ENCODE measurements at regions not wholly inside any gene's neighbourhood (a gene's known extent, or its start where the extent isn't known, plus 50 kb on each side); places are given as distances from the start of the nearest gene placed in this dataset.

- Histone ChIP-seq H3K9me3 (no peaks in the 10 kb centered on the region; the same call in 2 of the 3 replicates), H3K4me1 (no peaks in the 10 kb centered on the region), H3K4me3 (no peak overlapping the region), H3K4me2 (no peak overlapping the region), H3K27ac (no peak overlapping the region)
- no peak for ATAC-seq
- WGBS (ENCODE audit: missing lambda C conversion rate): 72% methylated on average over 22 of the region's 23 CpGs
- no peak for FAIRE-seq
- ChIA-PET CTCF (interaction anchor here (1.0 to 1.6 kb wide), 3 partner anchors 9 to 32 kb away, joined by 3 to 6 read pairs (median 5); no protein-coding TSS in a partner anchor), POLR2A (no interaction called here)
- no peak for DNase-seq (ENCODE audit: low read depth in 1 of 2, low spot score in 1 of 2)
- TF ChIP-seq CHD4 (IDR thresholded peaks at IDR 0.05; ENCODE audit: borderline replicate concordance) (no peak), MAFK (IDR thresholded peaks at IDR 0.05; ENCODE audit: partially characterized antibody) (peak; percentile 74)
Measured at GRCh38 chr15:29207027-29207757, 62.4 kb downstream of the NSMCE3 start.

GRCh38 chr15:29205186-29205585, 64.4 kb downstream of the NSMCE3 start:
- Histone ChIP-seq H3K27ac (no peak overlapping the region), H3K9me3 (no peaks in the 10 kb centered on the region), H3K4me2 (no peak overlapping the region), H3K4me3 (no peak overlapping the region), H3K4me1 (no peaks in the 10 kb centered on the region)
- FAIRE-seq: no peak
- ChIA-PET POLR2A (no interaction called here), CTCF (interaction anchor here (2.9 kb wide), 1 partner anchor 65 kb away, joined by 7 read pairs; no protein-coding TSS in a partner anchor)
- no peak for TF ChIP-seq BHLHE40 (IDR thresholded peaks at IDR 0.05; ENCODE audit: low read depth, low read length)
- no peak for TF ChIP-seq JUNB (IDR thresholded peaks at IDR 0.05)
- TF ChIP-seq ESRRA (IDR thresholded peaks at IDR 0.05; ENCODE audit: borderline replicate concordance, low read length): no peak
- no peak for TF ChIP-seq REST (IDR thresholded peaks at IDR 0.05)
- no peak for TF ChIP-seq HOXA7 (CRISPR knock-in tag; IDR thresholded peaks at IDR 0.05)
- TF ChIP-seq HDAC2 (IDR thresholded peaks at IDR 0.05): no peak
- TF ChIP-seq NR3C1 (IDR thresholded peaks at IDR 0.05): no peak
- no peak for TF ChIP-seq HOXB13 (CRISPR knock-in tag; IDR thresholded peaks at IDR 0.05; ENCODE audit: low read depth)
- TF ChIP-seq HES2 (IDR thresholded peaks at IDR 0.05): no peak
- no peak for TF ChIP-seq FOSB (CRISPR knock-in tag; IDR thresholded peaks at IDR 0.05)
- TF ChIP-seq MAX (IDR thresholded peaks at IDR 0.05): no peak
- TF ChIP-seq FOSL2 (IDR thresholded peaks at IDR 0.05): no peak
- TF ChIP-seq FOSL2 (CRISPR knock-in tag; IDR thresholded peaks at IDR 0.05): no peak
- no peak for TF ChIP-seq CBX8 (IDR thresholded peaks at IDR 0.05)
- no peak for TF ChIP-seq PHF8 (IDR thresholded peaks at IDR 0.05; ENCODE audit: borderline replicate concordance, low read depth)
- no peak for TF ChIP-seq EP300 (IDR thresholded peaks at IDR 0.05)
- TF ChIP-seq BCL3 (IDR thresholded peaks at IDR 0.05): no peak
- ATAC-seq: no peak
- no peak for DNase-seq (ENCODE audit: low read depth in 1 of 2, low spot score in 1 of 2)
- WGBS (ENCODE audit: missing lambda C conversion rate): 1% methylated on average over 2 of the region's 2 CpGs

- ATAC-seq: no peak
- FAIRE-seq: no peak
- TF ChIP-seq PHF8 (IDR thresholded peaks at IDR 0.05; ENCODE audit: borderline replicate concordance, low read depth): no peak
- TF ChIP-seq MAX (IDR thresholded peaks at IDR 0.05): no peak
- no peak for TF ChIP-seq KDM5A (IDR thresholded peaks at IDR 0.05)
- no peak for TF ChIP-seq NFE2L2 (conservative IDR thresholded peaks at IDR 0.05; ENCODE audit: low read length)
- no peak for TF ChIP-seq RCOR1 (IDR thresholded peaks at IDR 0.05; ENCODE audit: low read depth, low read length)
- no peak for TF ChIP-seq JUNB (IDR thresholded peaks at IDR 0.05)
- TF ChIP-seq ZSCAN20 (CRISPR knock-in tag; IDR thresholded peaks at IDR 0.05): no peak
- TF ChIP-seq POLR2AphosphoS2 (conservative IDR thresholded peaks at IDR 0.05; ENCODE audit: low read length): no peak
- TF ChIP-seq KDM1A (IDR thresholded peaks at IDR 0.05; ENCODE audit: low read depth): no peak
- Histone ChIP-seq H3K27ac (no peak overlapping the region), H3K4me1 (no peaks in the 10 kb centered on the region), H3K4me3 (no peak overlapping the region), H3K4me2 (no peak overlapping the region), H3K9me3 (no peaks in the 10 kb centered on the region)
- CTCF ChIA-PET: interaction anchor here (2.9 kb wide), 1 partner anchor 64 kb away, joined by 7 read pairs; no protein-coding TSS in a partner anchor
- DNase-seq (ENCODE audit: low read depth in 1 of 2, low spot score in 1 of 2): no peak
- 43% methylated on average over 7 of the region's 7 CpGs for WGBS (ENCODE audit: missing lambda C conversion rate)
- POLR2A ChIA-PET: no interaction called here
Measured at GRCh38 chr15:29204369-29204755, 65.3 kb downstream of the NSMCE3 start.

Data from A549 (cell line).